ENCODE measurements at regions not wholly inside any gene's neighbourhood (a gene's known extent, or its start where the extent isn't known, plus 50 kb on each side); places are given as distances from the start of the nearest gene placed in this dataset.

DNA sequence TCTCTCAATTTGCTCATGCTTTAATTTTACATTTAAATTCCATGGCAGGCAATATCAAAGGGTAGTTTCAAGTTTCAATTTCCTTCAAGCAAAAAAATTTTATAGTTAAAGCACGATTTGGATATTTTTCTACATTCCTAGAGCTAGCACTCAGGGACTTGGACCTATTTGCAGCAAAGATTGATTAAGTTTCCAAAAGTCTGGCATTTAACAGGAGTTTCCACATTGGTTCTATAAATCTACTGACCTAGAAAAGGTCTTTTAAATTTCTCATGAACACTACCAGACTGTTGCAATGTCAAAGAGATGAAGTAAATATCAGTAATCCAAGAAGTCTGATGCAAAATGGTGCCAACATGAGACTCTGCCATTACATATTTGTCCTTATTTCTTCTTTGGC lies 253.7 kb upstream of the LINC00305 start:
- H3K9me3 ChIP-seq (ENCODE audit: insufficient read depth, low read length), result no peaks in the 10 kb centered on the region
- no peak overlapping the region for H2AFZ ChIP-seq (ENCODE audit: low read depth, low read length, severe bottlenecking)
- H3K9ac ChIP-seq (ENCODE audit: low read length), result no peak overlapping the region

GRCh38 chr18:64401268-64402060 lies 252.6 kb upstream of the LINC00305 start:
- H3K79me2 ChIP-seq (ENCODE audit: insufficient read depth, low read length), result no peaks in the 10 kb centered on the region
- H3K9me2 ChIP-seq (replicated peaks; ENCODE audit: insufficient read depth, low read length), result no peaks in the 10 kb centered on the region
- no peak overlapping the region for H3K9ac ChIP-seq (ENCODE audit: low read length)
- H3F3A ChIP-seq (ENCODE audit: insufficient read depth), result no peaks in the 10 kb centered on the region
- H3K4me2 ChIP-seq (ENCODE audit: low read depth, low read length, poor library complexity, severe bottlenecking), result no peak overlapping the region
- no peaks in the 10 kb centered on the region for H3K27me3 ChIP-seq (ENCODE audit: low read length)
- H3K27ac ChIP-seq (ENCODE audit: low read depth, low read length), result no peak overlapping the region
- no peaks in the 10 kb centered on the region for H3K9me3 ChIP-seq (ENCODE audit: insufficient read depth, low read length)
- no peak overlapping the region for H2AFZ ChIP-seq (ENCODE audit: low read depth, low read length, severe bottlenecking)
- no peak overlapping the region for H3K4me3 ChIP-seq (ENCODE audit: insufficient read depth, low read length, poor library complexity, severe bottlenecking)
- H4K20me1 ChIP-seq (ENCODE audit: low read depth, low read length), result no peaks in the 10 kb centered on the region
- TF ChIP-seq CTCF (IDR thresholded peaks at IDR 0.05; ENCODE audit: insufficient read depth, low read length, poor library complexity, severe bottlenecking) (no peak), EZH2phosphoT487 (conservative IDR thresholded peaks at IDR 0.05; ENCODE audit: low read length) (no peak)
- no peaks in the 10 kb centered on the region for H3K36me3 ChIP-seq (ENCODE audit: low read length)

More for the DNA sequence above, 253.7 kb upstream of the LINC00305 start:
- no peaks in the 10 kb centered on the region for H3F3A ChIP-seq (ENCODE audit: insufficient read depth)
- H3K4me2 ChIP-seq (ENCODE audit: low read depth, low read length, poor library complexity, severe bottlenecking), result no peak overlapping the region
- H3K36me3 ChIP-seq (ENCODE audit: low read length), result no peaks in the 10 kb centered on the region
- H3K4me3 ChIP-seq (ENCODE audit: insufficient read depth, low read length, poor library complexity, severe bottlenecking), result no peak overlapping the region
- H3K27me3 ChIP-seq (ENCODE audit: low read length), result no peaks in the 10 kb centered on the region
- no peaks in the 10 kb centered on the region for H3K9me2 ChIP-seq (replicated peaks; ENCODE audit: insufficient read depth, low read length)
- no peak for TF ChIP-seq EZH2phosphoT487 (conservative IDR thresholded peaks at IDR 0.05; ENCODE audit: low read length)
- no peak for TF ChIP-seq CTCF (IDR thresholded peaks at IDR 0.05; ENCODE audit: insufficient read depth, low read length, poor library complexity, severe bottlenecking)
- no peak overlapping the region for H3K27ac ChIP-seq (ENCODE audit: low read depth, low read length)
- no peaks in the 10 kb centered on the region for H4K20me1 ChIP-seq (ENCODE audit: low read depth, low read length)
- H3K79me2 ChIP-seq (ENCODE audit: insufficient read depth, low read length), result no peaks in the 10 kb centered on the region

- no peak overlapping the region for H3K27ac ChIP-seq (ENCODE audit: low read depth, low read length)
- no peak overlapping the region for H2AFZ ChIP-seq (ENCODE audit: low read depth, low read length, severe bottlenecking)
- H3K4me2 ChIP-seq (ENCODE audit: low read depth, low read length, poor library complexity, severe bottlenecking), result no peak overlapping the region
- no peak overlapping the region for H3K9ac ChIP-seq (ENCODE audit: low read length)
- H3K79me2 ChIP-seq (ENCODE audit: insufficient read depth, low read length), result no peaks in the 10 kb centered on the region
- H3K9me2 ChIP-seq (replicated peaks; ENCODE audit: insufficient read depth, low read length), result no peaks in the 10 kb centered on the region
- H4K20me1 ChIP-seq (ENCODE audit: low read depth, low read length), result no peaks in the 10 kb centered on the region
- no peaks in the 10 kb centered on the region for H3K36me3 ChIP-seq (ENCODE audit: low read length)
- no peaks in the 10 kb centered on the region for H3K27me3 ChIP-seq (ENCODE audit: low read length)
- H3K9me3 ChIP-seq (ENCODE audit: insufficient read depth, low read length), result no peaks in the 10 kb centered on the region
- no peak overlapping the region for H3K4me3 ChIP-seq (ENCODE audit: insufficient read depth, low read length, poor library complexity, severe bottlenecking)
- TF ChIP-seq CTCF (IDR thresholded peaks at IDR 0.05; ENCODE audit: insufficient read depth, low read length, poor library complexity, severe bottlenecking), result no peak
- no peak for TF ChIP-seq EZH2phosphoT487 (conservative IDR thresholded peaks at IDR 0.05; ENCODE audit: low read length)
- H3F3A ChIP-seq (ENCODE audit: insufficient read depth), result no peaks in the 10 kb centered on the region
Measured at GRCh38 chr18:64399566-64399965, 250.7 kb upstream of the LINC00305 start.

Measured in SU-DHL-6 (cell line).